Esophagus muscularis mucosa (tissue), 3 donors: ENCODE measurements at regions not wholly inside any gene's neighbourhood (a gene's known extent, or its start where the extent isn't known, plus 50 kb on each side); places are given as distances from the start of the nearest gene placed in this dataset.
"Not testable (repeated sequence)": the region's sequence is repeated elsewhere in the genome, so short reads cannot be mapped to it uniquely, and the experiment has no call there.

Experiments
- CTCF ChIP-seq, 3 experiments: fragments of 200-600 bp in 2 of 3; fragments of 450-650 bp in 1 of 3; sonication (generic) in 2 of 3; IDR thresholded peaks; one replicate each; pipeline ENCODE4 v1.5.1; 2017 to 2019; ENCODE audit warnings: antibody characterized with exemption in 3 of 3, mild to moderate bottlenecking in 2 of 3, moderate library complexity in 1 of 3
- POLR2A ChIP-seq: fragments of 450-650 bp; IDR thresholded peaks from one replicate; pipeline ENCODE4 v1.6.1; 2017; ENCODE audit warnings: antibody characterized with exemption, moderate library complexity, mild to moderate bottlenecking, low read depth

GRCh38 chr11:87494936-87495335, 457.2 kb downstream of the TMEM135 start:
- TF ChIP-seq CTCF (IDR thresholded peaks at IDR 0.05); POLR2A: not testable (repeated sequence)
